GM12878 (cell line): ENCODE measurements at regions not wholly inside any gene's neighbourhood (a gene's known extent, or its start where the extent isn't known, plus 50 kb on each side); places are given as distances from the start of the nearest gene placed in this dataset.

Source experiments
- ATAC-seq: fragments of 200-7000 bp; cut with Tn5 transposase; 3 replicates; pipeline ENCODE4 v1.9.1; 2020; ENCODE audit warnings: mild to moderate bottlenecking, moderate library complexity
- BruUV-seq: library from RNA; stranded (reverse); fragments of 400-500 nt; replicated peaks from 2 replicates; lab custom pipeline; 2021; lab: Mats Ljungman, UMichigan
- CTCF ChIA-PET: fragments of 300-600 bp; sonication (Branson Sonifier 250); formaldehyde crosslinking; extraction: SDS; loops from one replicate; lab custom pipeline; 2021; ENCODE audit warnings: inconsistent platforms; lab: Yijun Ruan, JAX
- POLR2A ChIA-PET: fragments of 350-600 bp; formaldehyde crosslinking; extraction: SDS; loops from one replicate; lab custom pipeline; 2021; ENCODE audit warnings: inconsistent platforms; lab: Charles Lee
- RAD21 ChIA-PET: fragments of 300-600 bp; sonication (Branson Sonifier 250); formaldehyde crosslinking; loops from one replicate; lab custom pipeline; 2023; ENCODE audit warnings: antibody characterized with exemption; ENCODE audit not compliant: unreplicated experiment; lab: Charles Lee
- SMC1A ChIA-PET: fragments of 300-600 bp; sonication (Branson Sonifier 250); formaldehyde crosslinking; loops from one replicate; lab custom pipeline; 2023; ENCODE audit not compliant: unreplicated experiment, uncharacterized antibody; lab: Charles Lee
- DNase-seq: peaks from one replicate; pipeline ENCODE4 v3.0.0-alpha.2; 2011; ENCODE audit warnings: low read depth, low spot score
- FAIRE-seq: peaks from 3 replicates; lab custom pipeline; 2011; peaks lifted over from hg19 to GRCh38; lab: Jason Lieb, UNC
- H2AFZ ChIP-seq: 2 replicates; pipeline ENCODE4 v1.6.0; 2011; ENCODE audit warnings: low read depth, low read length, control low read depth; ENCODE audit not compliant: control insufficient read depth
- H3K27ac ChIP-seq: 2 replicates; pipeline ENCODE4 v1.5.1; 2011; ENCODE audit warnings: control low read depth; ENCODE audit not compliant: control insufficient read depth, insufficient read depth
- H3K27me3 ChIP-seq, 2 experiments: replicated peaks in 1 of 2; 2 replicates each; pipeline versions ENCODE4 v1.6.0 to v1.6.1; 2011; ENCODE audit warnings: low read length in 1 of 2; ENCODE audit not compliant: control insufficient read depth in 2 of 2, insufficient read depth in 2 of 2
- H3K36me3 ChIP-seq, 2 experiments: 2 replicates each; pipeline ENCODE4 v1.5.1; 2011; ENCODE audit warnings: low read length in 1 of 2; ENCODE audit not compliant: control insufficient read depth in 2 of 2, insufficient read depth in 2 of 2
- H3K4me1 ChIP-seq: 2 replicates; pipeline ENCODE4 v1.6.1; 2011; ENCODE audit warnings: mild to moderate bottlenecking, low read length, moderate library complexity, mixed read lengths; ENCODE audit not compliant: control insufficient read depth, insufficient read depth
- H3K4me2 ChIP-seq: 2 replicates; pipeline ENCODE4 v1.6.0; 2011; ENCODE audit warnings: control low read depth; ENCODE audit not compliant: control insufficient read depth, insufficient read depth
- H3K4me3 ChIP-seq: fragments of 200-600 bp; sonication (generic); 2 replicates; pipeline ENCODE4 v1.5.1; 2016
- H3K79me2 ChIP-seq: 2 replicates; pipeline ENCODE4 v1.6.0; 2011; ENCODE audit warnings: low read length; ENCODE audit not compliant: control insufficient read depth, insufficient read depth
- H3K9ac ChIP-seq: 2 replicates; pipeline ENCODE4 v1.8.0; 2011; ENCODE audit warnings: low read length, control low read depth, mixed read lengths; ENCODE audit not compliant: control insufficient read depth, insufficient read depth
- H3K9me3 ChIP-seq: replicated peaks from 3 replicates; pipeline ENCODE4 v1.5.1; 2011; ENCODE audit warnings: mild to moderate bottlenecking, low read length; ENCODE audit not compliant: control insufficient read depth, insufficient read depth
- H4K20me1 ChIP-seq: 2 replicates; pipeline ENCODE4 v1.6.0; 2011; ENCODE audit not compliant: control insufficient read depth, insufficient read depth
- ASH2L ChIP-seq: fragments of 300-600, 200-600 bp; sonication (generic); IDR thresholded peaks from 2 replicates; pipeline ENCODE4 v1.6.1; 2017; ENCODE audit warnings: low read depth, mild to moderate bottlenecking, borderline replicate concordance
- CBX3 ChIP-seq: fragments of 200-600 bp; sonication (generic); IDR thresholded peaks from 2 replicates; pipeline ENCODE4 v1.6.1; 2016; ENCODE audit warnings: low read depth, borderline replicate concordance
- CUX1 ChIP-seq: IDR thresholded peaks from 2 replicates; pipeline ENCODE4 v1.6.1; 2012; ENCODE audit warnings: improper control_type of control experiment, low read depth, low read length; ENCODE audit not compliant: insufficient replicate concordance
- E4F1 ChIP-seq: fragments of 450-650 bp; IDR thresholded peaks from 2 replicates; pipeline ENCODE4 v1.6.1; 2018; ENCODE audit warnings: borderline replicate concordance, mild to moderate bottlenecking; ENCODE audit not compliant: partially characterized antibody
- IRF3 ChIP-seq: fragments of 450-650 bp; IDR thresholded peaks from 2 replicates; pipeline ENCODE4 v1.6.1; 2014; ENCODE audit warnings: mild to moderate bottlenecking
- IRF4 ChIP-seq: IDR thresholded peaks from 2 replicates; pipeline ENCODE4 v1.6.1; 2011; ENCODE audit warnings: low read depth, low read length
- KAT2A ChIP-seq: conservative IDR thresholded peaks from 2 replicates; pipeline ENCODE4 v1.6.1; 2011; ENCODE audit warnings: low read depth, low read length; ENCODE audit not compliant: control insufficient read depth
- POLR2AphosphoS2 ChIP-seq: IDR thresholded peaks from 2 replicates; pipeline ENCODE4 v1.6.1; 2011; ENCODE audit warnings: low read depth, mild to moderate bottlenecking, low read length, improper control_type of control experiment, moderate library complexity
- POU2F2 ChIP-seq: IDR thresholded peaks from 3 replicates; pipeline ENCODE4 v1.6.1; 2011; ENCODE audit warnings: low read depth, mild to moderate bottlenecking, low read length, borderline replicate concordance
- RAD21 ChIP-seq: IDR thresholded peaks from 2 replicates; pipeline ENCODE4 v1.6.1; 2011; ENCODE audit warnings: mild to moderate bottlenecking, low read depth, low read length, moderate library complexity; ENCODE audit not compliant: insufficient read depth
- SMARCA5 ChIP-seq: fragments of 450-650 bp; IDR thresholded peaks from 2 replicates; pipeline ENCODE4 v1.6.1; 2017; ENCODE audit warnings: mild to moderate bottlenecking
- YBX1 ChIP-seq: fragments of 450-650 bp; IDR thresholded peaks from 2 replicates; pipeline ENCODE4 v1.6.1; 2016; ENCODE audit warnings: antibody characterized with exemption
- ZNF687 ChIP-seq: fragments of 450-650 bp; IDR thresholded peaks from 2 replicates; pipeline ENCODE4 v1.6.1; 2017; ENCODE audit warnings: mild to moderate bottlenecking, moderate library complexity
- WGBS: methylation state at CpG from one replicate; pipeline ENCODE4 v1.1.6; 2016; ENCODE audit warnings: low lambda C conversion rate; ENCODE audit not compliant: insufficient replicate concordance, insufficient coverage; ENCODE audit errors: missing lambda C conversion rate; 5-methylcytosine and 5-hydroxymethylcytosine counted together
- in situ Hi-C: fragments of 300-500 bp; cut with MboI; formaldehyde crosslinking; loops from 9 replicates; pipeline ENCODE4 v1.14.3; 2018; ENCODE audit warnings: mixed read lengths
- intact Hi-C: fragments of 100-400 bp; cut with micrococcal nuclease; formaldehyde crosslinking; loops from one replicate; pipeline ENCODE4 v1.14.2; 2022; ENCODE audit not compliant: unreplicated experiment

GRCh38 chr7:49125246-49125645 is 200.9 kb downstream of the CDC14C start:
- Histone ChIP-seq H3K4me1 (no peaks in the 10 kb centered on the region), H3K27me3 (no peaks in the 10 kb centered on the region), H2AFZ (no peak overlapping the region), H3K27ac (no peak overlapping the region), H3K79me2 (no peaks in the 10 kb centered on the region), H3K36me3 (no peaks in the 10 kb centered on the region), H3K9ac (no peak overlapping the region), H3K4me3 (no peak overlapping the region), H3K9me3 (no peaks in the 10 kb centered on the region), H3K4me2 (no peak overlapping the region), H4K20me1 (no peaks in the 10 kb centered on the region)
- 4% methylated on average over 3 of the region's 3 CpGs for WGBS
- ChIA-PET RAD21 (no interaction called here), POLR2A (no interaction called here), CTCF (no interaction called here), SMC1A (no interaction called here)
- in situ Hi-C loops (no loop called here), intact Hi-C loops (no loop called here)
- DNase-seq, result no peak
- no TSS peak for BruUV-seq
- ATAC-seq, result no peak
- FAIRE-seq, result no peak
- TF ChIP-seq E4F1 (no peak), CBX3 (no peak), IRF3 (no peak), SMARCA5 (no peak), KAT2A (no peak), ASH2L (no peak), CUX1 (no peak), YBX1 (no peak), IRF4 (no peak), POU2F2 (no peak), RAD21 (no peak), ZNF687 (no peak), POLR2AphosphoS2 (no peak)
